Ishikawa (cell line): ENCODE measurements at regions not wholly inside any gene's neighbourhood (a gene's known extent, or its start where the extent isn't known, plus 50 kb on each side); places are given as distances from the start of the nearest gene placed in this dataset.

Experiments used
- CEBPB ChIP-seq: IDR thresholded peaks from 2 replicates; pipeline ENCODE4 v1.6.1; 2012
- CREB1 ChIP-seq: IDR thresholded peaks from 2 replicates; pipeline ENCODE4 v1.6.1; 2012; ENCODE audit warnings: low read depth
- EGR1 ChIP-seq: IDR thresholded peaks from 2 replicates; pipeline ENCODE4 v1.6.1; 2012
- EP300 ChIP-seq: IDR thresholded peaks from 2 replicates; pipeline ENCODE4 v1.6.1; 2012; ENCODE audit warnings: borderline replicate concordance
- FOXM1 ChIP-seq: IDR thresholded peaks from 2 replicates; pipeline ENCODE4 v1.6.1; 2012; ENCODE audit warnings: low read depth, borderline replicate concordance
- RAD21 ChIP-seq: IDR thresholded peaks from 2 replicates; pipeline ENCODE4 v1.6.1; 2012; ENCODE audit warnings: low read depth
- TAF1 ChIP-seq: IDR thresholded peaks from 2 replicates; pipeline ENCODE4 v1.6.1; 2012; ENCODE audit warnings: low read depth, mild to moderate bottlenecking
- TCF12 ChIP-seq: IDR thresholded peaks from 2 replicates; pipeline ENCODE4 v1.6.1; 2012; ENCODE audit warnings: low read depth
- TEAD4 ChIP-seq: IDR thresholded peaks from 2 replicates; pipeline ENCODE4 v1.6.1; 2012
- USF1 ChIP-seq: IDR thresholded peaks from 2 replicates; pipeline ENCODE4 v1.6.1; 2012
- YY1 ChIP-seq: IDR thresholded peaks from 2 replicates; pipeline ENCODE4 v1.6.1; 2012; ENCODE audit warnings: low read depth
- ZBTB7A ChIP-seq: IDR thresholded peaks from 2 replicates; pipeline ENCODE4 v1.6.1; 2012; ENCODE audit warnings: low read depth
- TF ChIP-seq, protein P1 (sequence below): IDR thresholded peaks from 2 replicates; pipeline ENCODE4 v1.6.1; 2012; ENCODE audit warnings: low read depth, mild to moderate bottlenecking
- TF ChIP-seq, protein P2 (sequence below): IDR thresholded peaks from 2 replicates; pipeline ENCODE4 v1.6.1; 2012

GRCh38 chr14:86027144-86027543 lies 497.2 kb downstream of the FLRT2 start:
- TF ChIP-seq, protein P1, sequence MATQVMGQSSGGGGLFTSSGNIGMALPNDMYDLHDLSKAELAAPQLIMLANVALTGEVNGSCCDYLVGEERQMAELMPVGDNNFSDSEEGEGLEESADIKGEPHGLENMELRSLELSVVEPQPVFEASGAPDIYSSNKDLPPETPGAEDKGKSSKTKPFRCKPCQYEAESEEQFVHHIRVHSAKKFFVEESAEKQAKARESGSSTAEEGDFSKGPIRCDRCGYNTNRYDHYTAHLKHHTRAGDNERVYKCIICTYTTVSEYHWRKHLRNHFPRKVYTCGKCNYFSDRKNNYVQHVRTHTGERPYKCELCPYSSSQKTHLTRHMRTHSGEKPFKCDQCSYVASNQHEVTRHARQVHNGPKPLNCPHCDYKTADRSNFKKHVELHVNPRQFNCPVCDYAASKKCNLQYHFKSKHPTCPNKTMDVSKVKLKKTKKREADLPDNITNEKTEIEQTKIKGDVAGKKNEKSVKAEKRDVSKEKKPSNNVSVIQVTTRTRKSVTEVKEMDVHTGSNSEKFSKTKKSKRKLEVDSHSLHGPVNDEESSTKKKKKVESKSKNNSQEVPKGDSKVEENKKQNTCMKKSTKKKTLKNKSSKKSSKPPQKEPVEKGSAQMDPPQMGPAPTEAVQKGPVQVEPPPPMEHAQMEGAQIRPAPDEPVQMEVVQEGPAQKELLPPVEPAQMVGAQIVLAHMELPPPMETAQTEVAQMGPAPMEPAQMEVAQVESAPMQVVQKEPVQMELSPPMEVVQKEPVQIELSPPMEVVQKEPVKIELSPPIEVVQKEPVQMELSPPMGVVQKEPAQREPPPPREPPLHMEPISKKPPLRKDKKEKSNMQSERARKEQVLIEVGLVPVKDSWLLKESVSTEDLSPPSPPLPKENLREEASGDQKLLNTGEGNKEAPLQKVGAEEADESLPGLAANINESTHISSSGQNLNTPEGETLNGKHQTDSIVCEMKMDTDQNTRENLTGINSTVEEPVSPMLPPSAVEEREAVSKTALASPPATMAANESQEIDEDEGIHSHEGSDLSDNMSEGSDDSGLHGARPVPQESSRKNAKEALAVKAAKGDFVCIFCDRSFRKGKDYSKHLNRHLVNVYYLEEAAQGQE: no peak
- TF ChIP-seq TAF1 (no peak), TCF12 (no peak), RAD21 (no peak), TEAD4 (no peak), EP300 (no peak), EGR1 (no peak), FOXM1 (no peak), USF1 (no peak), ZBTB7A (no peak), CREB1 (no peak), CEBPB (no peak), YY1 (no peak)
- TF ChIP-seq, protein P2, sequence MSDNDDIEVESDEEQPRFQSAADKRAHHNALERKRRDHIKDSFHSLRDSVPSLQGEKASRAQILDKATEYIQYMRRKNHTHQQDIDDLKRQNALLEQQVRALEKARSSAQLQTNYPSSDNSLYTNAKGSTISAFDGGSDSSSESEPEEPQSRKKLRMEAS: no peak
